ENCODE measurements at regions not wholly inside any gene's neighbourhood (a gene's known extent, or its start where the extent isn't known, plus 50 kb on each side); places are given as distances from the start of the nearest gene placed in this dataset.

DNA sequence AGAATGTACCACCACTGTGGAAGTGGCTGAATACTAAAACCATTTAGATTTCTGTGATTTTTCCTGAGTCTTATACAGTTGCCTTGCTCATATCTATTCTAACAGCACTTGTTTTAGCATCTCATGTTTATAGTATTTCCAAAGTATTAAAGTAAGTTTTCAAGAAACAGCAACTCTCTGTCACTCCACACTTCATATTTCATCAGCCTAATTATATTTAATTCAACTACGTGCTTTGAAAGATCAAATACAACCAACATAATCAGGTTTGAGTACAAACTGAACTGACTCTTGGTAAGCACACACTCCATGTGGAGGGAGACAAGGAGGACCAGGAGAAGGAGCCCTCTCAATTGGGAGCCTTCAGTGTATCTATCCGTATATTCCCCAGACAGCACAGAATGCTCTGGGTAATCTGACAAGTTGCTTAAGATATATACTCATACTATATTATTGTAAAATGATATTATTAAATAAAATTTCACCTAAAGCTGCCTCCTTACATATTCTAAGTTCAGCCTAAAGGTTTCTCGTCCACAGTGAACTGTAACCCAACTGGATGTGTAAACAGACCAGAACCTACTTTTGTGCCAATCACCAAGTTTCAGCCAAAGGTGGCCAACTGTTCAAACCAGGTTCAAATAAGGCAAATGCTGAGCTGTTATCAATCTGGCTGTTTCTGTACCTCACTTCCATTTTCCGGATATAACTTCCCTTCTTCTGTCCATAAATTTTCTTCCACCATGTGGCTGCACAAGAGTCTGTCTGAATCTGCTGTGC is 105.0 kb upstream of the RASSF8 start:
- H3K36me3 Mint-ChIP-seq (ENCODE audit: insufficient read depth, unreplicated experiment), result no peaks in the 10 kb centered on the region
- no peaks in the 10 kb centered on the region for H3K36me3 ChIP-seq (ENCODE audit: control insufficient read depth, insufficient read depth, low read length)
- H3K4me1 ChIP-seq, result 0 out of 2 replicates have a peak, but pooled peaks cover 5% of the 10 kb centered on the region
- no peaks in the 10 kb centered on the region for H3K27me3 Mint-ChIP-seq (ENCODE audit: insufficient read depth, unreplicated experiment)
- H3K27me3 ChIP-seq (replicated peaks; ENCODE audit: control insufficient read depth, insufficient read depth, low read length), result no peaks in the 10 kb centered on the region
- no TSS peak for BruUV-seq (replicated peaks)
- intact Hi-C loops (cut with micrococcal nuclease; ENCODE audit: unreplicated experiment), result no loop called here
- TF ChIP-seq, protein P1, sequence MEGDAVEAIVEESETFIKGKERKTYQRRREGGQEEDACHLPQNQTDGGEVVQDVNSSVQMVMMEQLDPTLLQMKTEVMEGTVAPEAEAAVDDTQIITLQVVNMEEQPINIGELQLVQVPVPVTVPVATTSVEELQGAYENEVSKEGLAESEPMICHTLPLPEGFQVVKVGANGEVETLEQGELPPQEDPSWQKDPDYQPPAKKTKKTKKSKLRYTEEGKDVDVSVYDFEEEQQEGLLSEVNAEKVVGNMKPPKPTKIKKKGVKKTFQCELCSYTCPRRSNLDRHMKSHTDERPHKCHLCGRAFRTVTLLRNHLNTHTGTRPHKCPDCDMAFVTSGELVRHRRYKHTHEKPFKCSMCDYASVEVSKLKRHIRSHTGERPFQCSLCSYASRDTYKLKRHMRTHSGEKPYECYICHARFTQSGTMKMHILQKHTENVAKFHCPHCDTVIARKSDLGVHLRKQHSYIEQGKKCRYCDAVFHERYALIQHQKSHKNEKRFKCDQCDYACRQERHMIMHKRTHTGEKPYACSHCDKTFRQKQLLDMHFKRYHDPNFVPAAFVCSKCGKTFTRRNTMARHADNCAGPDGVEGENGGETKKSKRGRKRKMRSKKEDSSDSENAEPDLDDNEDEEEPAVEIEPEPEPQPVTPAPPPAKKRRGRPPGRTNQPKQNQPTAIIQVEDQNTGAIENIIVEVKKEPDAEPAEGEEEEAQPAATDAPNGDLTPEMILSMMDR (IDR thresholded peaks at IDR 0.05; ENCODE audit: insufficient read depth in 1 of 2, low read depth in 1 of 2, low read length in 1 of 2, severe bottlenecking in 1 of 2, unreplicated experiment in 1 of 2), result no peak
- no peak for DNase-seq
- no peak overlapping the region for H3K27ac Mint-ChIP-seq (ENCODE audit: unreplicated experiment)
- no peak overlapping the region for H3K4me3 ChIP-seq (ENCODE audit: low read depth, low read length)
- ChIA-PET CTCF (interaction anchor here (0.6 kb wide), 1 partner anchor 11 kb away, joined by 3 read pairs; no protein-coding TSS in a partner anchor), POLR2A (no interaction called here)
- no peaks in the 10 kb centered on the region for H3K9me3 ChIP-seq
- H3K4me1 Mint-ChIP-seq (ENCODE audit: low read depth, unreplicated experiment), result peaks cover 7% of the 10 kb centered on the region
- H3K9me3 Mint-ChIP-seq (ENCODE audit: unreplicated experiment), result no peaks in the 10 kb centered on the region
- no peak overlapping the region for H3K4me3 Mint-ChIP-seq (ENCODE audit: unreplicated experiment)

- no TSS peak for BruUV-seq (replicated peaks)
- DNase-seq, result no peak
- TF ChIP-seq, protein P1 (IDR thresholded peaks at IDR 0.05; ENCODE audit: insufficient read depth in 1 of 2, low read depth in 1 of 2, low read length in 1 of 2, severe bottlenecking in 1 of 2, unreplicated experiment in 1 of 2), result no peak
Observed at GRCh38 chr12:25854991-25855390, 103.5 kb upstream of the RASSF8 start.

DNA sequence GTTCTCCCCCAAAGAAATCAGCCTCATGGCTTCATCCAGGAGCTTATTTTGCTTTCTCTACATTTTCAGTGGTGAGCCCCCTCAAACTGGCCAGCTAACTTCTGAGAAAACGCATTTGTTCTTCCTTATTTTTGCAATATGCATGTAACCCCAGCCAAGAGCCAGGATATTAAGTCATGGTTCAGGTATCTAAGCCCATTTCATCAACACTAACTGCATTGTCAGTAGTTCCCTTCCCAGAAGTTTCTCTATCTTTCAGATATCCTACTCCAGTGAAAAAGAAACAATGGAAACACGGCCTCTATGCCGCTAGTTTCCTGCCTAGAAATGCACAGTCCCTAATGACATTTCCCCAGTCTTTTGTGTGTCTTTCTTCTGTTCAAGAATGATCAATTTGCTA is 102.8 kb upstream of the RASSF8 start:
- TF ChIP-seq, protein P1 (IDR thresholded peaks at IDR 0.05; ENCODE audit: insufficient read depth in 1 of 2, low read depth in 1 of 2, low read length in 1 of 2, severe bottlenecking in 1 of 2, unreplicated experiment in 1 of 2), result no peak
- no peaks in the 10 kb centered on the region for H3K36me3 ChIP-seq (ENCODE audit: control insufficient read depth, insufficient read depth, low read length)
- ChIA-PET CTCF (no interaction called here), POLR2A (no interaction called here)
- H3K4me3 ChIP-seq (ENCODE audit: low read depth, low read length), result no peak overlapping the region
- H3K9me3 ChIP-seq, result no peaks in the 10 kb centered on the region
- H3K27me3 Mint-ChIP-seq (ENCODE audit: insufficient read depth, unreplicated experiment), result no peaks in the 10 kb centered on the region
- H3K36me3 Mint-ChIP-seq (ENCODE audit: insufficient read depth, unreplicated experiment), result no peaks in the 10 kb centered on the region
- H3K4me3 Mint-ChIP-seq (ENCODE audit: unreplicated experiment), result no peak overlapping the region
- no peaks in the 10 kb centered on the region for H3K9me3 Mint-ChIP-seq (ENCODE audit: unreplicated experiment)
- no peak overlapping the region for H3K27ac Mint-ChIP-seq (ENCODE audit: unreplicated experiment)
- peaks cover 17% of the 10 kb centered on the region for H3K4me1 Mint-ChIP-seq (ENCODE audit: low read depth, unreplicated experiment)
- H3K4me1 ChIP-seq, result peaks cover 13% of the 10 kb centered on the region
- H3K27me3 ChIP-seq (replicated peaks; ENCODE audit: control insufficient read depth, insufficient read depth, low read length), result no peaks in the 10 kb centered on the region
- no peak for DNase-seq
- BruUV-seq (replicated peaks), result no TSS peak
- intact Hi-C loops (cut with micrococcal nuclease; ENCODE audit: unreplicated experiment), result no loop called here

More at GRCh38 chr12:25854991-25855390, 103.5 kb upstream of the RASSF8 start:
- H3K27ac Mint-ChIP-seq (ENCODE audit: unreplicated experiment), result no peak overlapping the region
- no peaks in the 10 kb centered on the region for H3K36me3 ChIP-seq (ENCODE audit: control insufficient read depth, insufficient read depth, low read length)
- H3K9me3 Mint-ChIP-seq (ENCODE audit: unreplicated experiment), result no peaks in the 10 kb centered on the region
- H3K36me3 Mint-ChIP-seq (ENCODE audit: insufficient read depth, unreplicated experiment), result no peaks in the 10 kb centered on the region
- no peaks in the 10 kb centered on the region for H3K27me3 ChIP-seq (replicated peaks; ENCODE audit: control insufficient read depth, insufficient read depth, low read length)
- H3K27me3 Mint-ChIP-seq (ENCODE audit: insufficient read depth, unreplicated experiment), result no peaks in the 10 kb centered on the region
- POLR2A ChIA-PET, result no interaction called here
- CTCF ChIA-PET, result no interaction called here
- H3K9me3 ChIP-seq, result no peaks in the 10 kb centered on the region
- H3K4me3 Mint-ChIP-seq (ENCODE audit: unreplicated experiment), result no peak overlapping the region
- intact Hi-C loops (cut with micrococcal nuclease; ENCODE audit: unreplicated experiment), result no loop called here
- peaks cover 7% of the 10 kb centered on the region for H3K4me1 ChIP-seq
- no peak overlapping the region for H3K4me3 ChIP-seq (ENCODE audit: low read depth, low read length)
- peaks cover 11% of the 10 kb centered on the region for H3K4me1 Mint-ChIP-seq (ENCODE audit: low read depth, unreplicated experiment)
